GM23338 (cell line): ENCODE measurements at regions not wholly inside any gene's neighbourhood (a gene's known extent, or its start where the extent isn't known, plus 50 kb on each side); places are given as distances from the start of the nearest gene placed in this dataset.

Source experiments
- ATAC-seq: fragments of 200-7000 bp; cut with Tn5 transposase; 3 replicates; pipeline ENCODE4 v1.9.1; 2020
- DNase-seq: peaks from one replicate; pipeline ENCODE4 v3.0.0-alpha.2; 2015; ENCODE audit warnings: low spot score
- H2AFZ ChIP-seq: fragments of 200-600 bp; sonication (generic); 2 replicates; pipeline ENCODE4 v1.8.0; 2016; ENCODE audit warnings: antibody characterized with exemption, mild to moderate bottlenecking, moderate library complexity
- H3F3A ChIP-seq: fragments of 200-600 bp; sonication (generic); replicated peaks from 2 replicates; pipeline ENCODE4 v1.8.0; 2017; ENCODE audit warnings: antibody characterized with exemption, mixed run types, low read depth
- H3K27ac ChIP-seq: fragments of 200-600 bp; sonication (generic); 2 replicates; pipeline ENCODE4 v1.6.1; 2016; ENCODE audit warnings: low read depth
- H3K27me3 ChIP-seq: fragments of 200-600 bp; sonication (generic); 2 replicates; pipeline ENCODE4 v1.8.0; 2016; ENCODE audit warnings: mild to moderate bottlenecking, mixed run types, moderate library complexity; ENCODE audit not compliant: insufficient read depth
- H3K36me3 ChIP-seq: fragments of 200-600 bp; sonication (generic); 2 replicates; pipeline ENCODE4 v1.8.0; 2016; ENCODE audit warnings: mild to moderate bottlenecking; ENCODE audit not compliant: insufficient read depth
- H3K4me1 ChIP-seq: fragments of 200-600 bp; sonication (generic); 2 replicates; pipeline ENCODE4 v1.8.0; 2016; ENCODE audit warnings: mild to moderate bottlenecking, moderate library complexity; ENCODE audit not compliant: insufficient read depth
- H3K4me2 ChIP-seq: fragments of 200-600 bp; sonication (generic); 2 replicates; pipeline ENCODE4 v1.7.1; 2017; ENCODE audit warnings: mixed run types
- H3K4me3 ChIP-seq: fragments of 200-600 bp; sonication (generic); 2 replicates; pipeline ENCODE4 v1.6.1; 2016; ENCODE audit warnings: mixed run types
- H3K79me2 ChIP-seq: fragments of 200-600 bp; sonication (generic); replicated peaks from 2 replicates; pipeline ENCODE4 v1.8.0; 2017; ENCODE audit warnings: mild to moderate bottlenecking; ENCODE audit not compliant: insufficient read depth
- H3K9me2 ChIP-seq: fragments of 200-600 bp; sonication (generic); 2 replicates; pipeline ENCODE4 v1.8.0; 2017; ENCODE audit not compliant: insufficient read depth
- H4K20me1 ChIP-seq: fragments of 200-600 bp; sonication (generic); replicated peaks from 2 replicates; pipeline ENCODE4 v1.8.0; 2017; ENCODE audit warnings: mild to moderate bottlenecking; ENCODE audit not compliant: insufficient read depth
- H3K27ac Mint-ChIP-seq: 2 replicates; pipeline ENCODE4 v1.8.0; 2020; ENCODE audit warnings: inconsistent platforms, mild to moderate bottlenecking, moderate library complexity, mixed read lengths
- H3K27me3 Mint-ChIP-seq: 3 replicates; pipeline ENCODE4 v1.8.0; 2022; ENCODE audit warnings: low read depth, mild to moderate bottlenecking, moderate library complexity, mixed read lengths, inconsistent platforms; ENCODE audit not compliant: insufficient read depth, poor library complexity
- H3K36me3 Mint-ChIP-seq: 3 replicates; pipeline ENCODE4 v1.8.0; 2021; ENCODE audit warnings: low read depth, mild to moderate bottlenecking, inconsistent platforms, moderate library complexity, mixed read lengths
- H3K4me1 Mint-ChIP-seq: 3 replicates; pipeline ENCODE4 v1.8.0; 2020; ENCODE audit warnings: mild to moderate bottlenecking, inconsistent platforms, mixed read lengths
- H3K4me3 Mint-ChIP-seq: 3 replicates; pipeline ENCODE4 v1.8.0; 2021; ENCODE audit warnings: moderate library complexity, mild to moderate bottlenecking, inconsistent platforms, mixed read lengths
- H3K9me3 Mint-ChIP-seq: 3 replicates; pipeline ENCODE4 v1.8.0; 2020; ENCODE audit warnings: moderate library complexity, mild to moderate bottlenecking, inconsistent platforms, mixed read lengths
- CREB1 ChIP-seq: fragments of 250-450 bp; sonication (Bioruptor Pico); IDR thresholded peaks from 2 replicates; pipeline ENCODE4 v1.5.0; 2020; ENCODE audit warnings: low read depth, mild to moderate bottlenecking, moderate library complexity
- EZH2 ChIP-seq: fragments of 200-600 bp; sonication (generic); IDR thresholded peaks from one replicate; pipeline ENCODE4 v1.8.0; 2017; ENCODE audit warnings: antibody characterized with exemption, mild to moderate bottlenecking, low read depth; ENCODE audit not compliant: unreplicated experiment
- EZH2phosphoT487 ChIP-seq: fragments of 200-600 bp; sonication (generic); IDR thresholded peaks from one replicate; pipeline ENCODE4 v1.8.1; 2018; ENCODE audit warnings: antibody characterized with exemption; ENCODE audit not compliant: unreplicated experiment
- JUNB ChIP-seq: IDR thresholded peaks from one replicate; pipeline ENCODE4 v1.6.1; 2016; ENCODE audit warnings: antibody characterized with exemption; ENCODE audit not compliant: unreplicated experiment
- NANOG ChIP-seq: IDR thresholded peaks from 2 replicates; pipeline ENCODE4 v1.6.1; 2016; ENCODE audit warnings: antibody characterized with exemption, borderline replicate concordance
- POLR2AphosphoS5 ChIP-seq: IDR thresholded peaks from 2 replicates; pipeline ENCODE4 v1.6.1; 2016; ENCODE audit warnings: antibody characterized with exemption, low read depth
- STAT1 ChIP-seq: IDR thresholded peaks from one replicate; pipeline ENCODE4 v1.6.1; 2016; ENCODE audit warnings: antibody characterized with exemption; ENCODE audit not compliant: unreplicated experiment
- ZNF114 ChIP-seq: fragments of 250-450 bp; sonication (Bioruptor Pico); IDR thresholded peaks from 2 replicates; pipeline ENCODE4 v1.5.0; 2020; ENCODE audit warnings: mild to moderate bottlenecking, moderate library complexity
- ZNF331 ChIP-seq: fragments of 250-450 bp; sonication (Bioruptor Pico); IDR thresholded peaks from 2 replicates; pipeline ENCODE4 v1.5.0; 2020; ENCODE audit warnings: low read depth, mild to moderate bottlenecking, moderate library complexity
- TF ChIP-seq, protein P1 (sequence below): fragments of 250-450 bp; sonication (Bioruptor Pico); IDR thresholded peaks from 2 replicates; pipeline ENCODE4 v1.5.0; 2020; ENCODE audit warnings: mild to moderate bottlenecking, moderate library complexity
- TF ChIP-seq, protein P2 (sequence below): IDR thresholded peaks from one replicate; pipeline ENCODE4 v1.6.1; 2018; ENCODE audit warnings: antibody characterized with exemption; ENCODE audit not compliant: unreplicated experiment
- TF ChIP-seq, protein P3 (sequence below), 2 experiments: fragments of 200-600 bp in 1 of 2; sonication (generic) in 1 of 2; conservative IDR thresholded peaks; 2 replicates each; pipeline versions ENCODE4 v1.5.1 to v1.6.1; 2016 to 2017; ENCODE audit warnings: antibody characterized with exemption in 2 of 2, low read depth in 2 of 2, mild to moderate bottlenecking in 2 of 2, moderate library complexity in 1 of 2
- TF ChIP-seq, protein P4 (sequence below): IDR thresholded peaks from 2 replicates; pipeline ENCODE4 v1.6.1; 2016; ENCODE audit warnings: antibody characterized with exemption

DNA sequence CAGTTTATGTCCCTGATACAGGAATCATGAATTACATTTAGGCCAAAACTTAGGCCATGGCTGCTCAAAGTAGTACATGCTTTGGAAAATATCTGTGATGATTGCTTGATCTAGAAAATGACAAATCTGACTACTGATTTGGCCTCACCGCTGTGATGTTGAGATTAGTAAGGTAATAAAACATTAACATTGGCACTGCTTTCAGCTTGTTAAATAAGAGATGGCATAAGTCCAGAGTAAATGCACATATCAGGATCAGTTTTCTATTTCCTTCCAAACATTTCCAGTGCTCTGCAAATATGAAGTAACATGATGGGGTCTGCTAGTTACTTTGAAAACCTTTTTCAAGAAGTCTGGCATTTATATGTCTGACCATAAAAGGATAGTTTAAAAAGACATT, 687.3 kb upstream of the ACTRT1 start:
- TF ChIP-seq CREB1 (CRISPR knock-in tag) (no peak), POLR2AphosphoS5 (no peak), EZH2phosphoT487 (no peak), ZNF331 (CRISPR knock-in tag) (no peak), JUNB (no peak), STAT1 (no peak), NANOG (no peak), ZNF114 (CRISPR knock-in tag) (no peak), EZH2 (no peak)
- TF ChIP-seq, protein P1, sequence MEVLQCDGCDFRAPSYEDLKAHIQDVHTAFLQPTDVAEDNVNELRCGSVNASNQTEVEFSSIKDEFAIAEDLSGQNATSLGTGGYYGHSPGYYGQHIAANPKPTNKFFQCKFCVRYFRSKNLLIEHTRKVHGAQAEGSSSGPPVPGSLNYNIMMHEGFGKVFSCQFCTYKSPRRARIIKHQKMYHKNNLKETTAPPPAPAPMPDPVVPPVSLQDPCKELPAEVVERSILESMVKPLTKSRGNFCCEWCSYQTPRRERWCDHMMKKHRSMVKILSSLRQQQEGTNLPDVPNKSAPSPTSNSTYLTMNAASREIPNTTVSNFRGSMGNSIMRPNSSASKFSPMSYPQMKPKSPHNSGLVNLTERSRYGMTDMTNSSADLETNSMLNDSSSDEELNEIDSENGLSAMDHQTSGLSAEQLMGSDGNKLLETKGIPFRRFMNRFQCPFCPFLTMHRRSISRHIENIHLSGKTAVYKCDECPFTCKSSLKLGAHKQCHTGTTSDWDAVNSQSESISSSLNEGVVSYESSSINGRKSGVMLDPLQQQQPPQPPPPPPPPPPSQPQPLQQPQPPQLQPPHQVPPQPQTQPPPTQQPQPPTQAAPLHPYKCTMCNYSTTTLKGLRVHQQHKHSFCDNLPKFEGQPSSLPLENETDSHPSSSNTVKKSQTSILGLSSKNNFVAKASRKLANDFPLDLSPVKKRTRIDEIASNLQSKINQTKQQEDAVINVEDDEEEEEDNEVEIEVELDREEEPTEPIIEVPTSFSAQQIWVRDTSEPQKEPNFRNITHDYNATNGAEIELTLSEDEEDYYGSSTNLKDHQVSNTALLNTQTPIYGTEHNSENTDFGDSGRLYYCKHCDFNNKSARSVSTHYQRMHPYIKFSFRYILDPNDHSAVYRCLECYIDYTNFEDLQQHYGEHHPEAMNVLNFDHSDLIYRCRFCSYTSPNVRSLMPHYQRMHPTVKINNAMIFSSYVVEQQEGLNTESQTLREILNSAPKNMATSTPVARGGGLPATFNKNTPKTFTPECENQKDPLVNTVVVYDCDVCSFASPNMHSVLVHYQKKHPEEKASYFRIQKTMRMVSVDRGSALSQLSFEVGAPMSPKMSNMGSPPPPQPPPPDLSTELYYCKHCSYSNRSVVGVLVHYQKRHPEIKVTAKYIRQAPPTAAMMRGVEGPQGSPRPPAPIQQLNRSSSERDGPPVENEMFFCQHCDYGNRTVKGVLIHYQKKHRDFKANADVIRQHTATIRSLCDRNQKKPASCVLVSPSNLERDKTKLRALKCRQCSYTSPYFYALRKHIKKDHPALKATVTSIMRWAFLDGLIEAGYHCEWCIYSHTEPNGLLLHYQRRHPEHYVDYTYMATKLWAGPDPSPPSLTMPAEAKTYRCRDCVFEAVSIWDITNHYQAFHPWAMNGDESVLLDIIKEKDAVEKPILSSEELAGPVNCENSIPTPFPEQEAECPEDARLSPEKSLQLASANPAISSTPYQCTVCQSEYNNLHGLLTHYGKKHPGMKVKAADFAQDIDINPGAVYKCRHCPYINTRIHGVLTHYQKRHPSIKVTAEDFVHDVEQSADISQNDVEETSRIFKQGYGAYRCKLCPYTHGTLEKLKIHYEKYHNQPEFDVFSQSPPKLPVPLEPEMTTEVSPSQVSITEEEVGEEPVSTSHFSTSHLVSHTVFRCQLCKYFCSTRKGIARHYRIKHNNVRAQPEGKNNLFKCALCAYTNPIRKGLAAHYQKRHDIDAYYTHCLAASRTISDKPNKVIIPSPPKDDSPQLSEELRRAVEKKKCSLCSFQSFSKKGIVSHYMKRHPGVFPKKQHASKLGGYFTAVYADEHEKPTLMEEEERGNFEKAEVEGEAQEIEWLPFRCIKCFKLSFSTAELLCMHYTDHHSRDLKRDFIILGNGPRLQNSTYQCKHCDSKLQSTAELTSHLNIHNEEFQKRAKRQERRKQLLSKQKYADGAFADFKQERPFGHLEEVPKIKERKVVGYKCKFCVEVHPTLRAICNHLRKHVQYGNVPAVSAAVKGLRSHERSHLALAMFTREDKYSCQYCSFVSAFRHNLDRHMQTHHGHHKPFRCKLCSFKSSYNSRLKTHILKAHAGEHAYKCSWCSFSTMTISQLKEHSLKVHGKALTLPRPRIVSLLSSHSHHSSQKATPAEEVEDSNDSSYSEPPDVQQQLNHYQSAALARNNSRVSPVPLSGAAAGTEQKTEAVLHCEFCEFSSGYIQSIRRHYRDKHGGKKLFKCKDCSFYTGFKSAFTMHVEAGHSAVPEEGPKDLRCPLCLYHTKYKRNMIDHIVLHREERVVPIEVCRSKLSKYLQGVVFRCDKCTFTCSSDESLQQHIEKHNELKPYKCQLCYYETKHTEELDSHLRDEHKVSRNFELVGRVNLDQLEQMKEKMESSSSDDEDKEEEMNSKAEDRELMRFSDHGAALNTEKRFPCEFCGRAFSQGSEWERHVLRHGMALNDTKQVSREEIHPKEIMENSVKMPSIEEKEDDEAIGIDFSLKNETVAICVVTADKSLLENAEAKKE, result no peak
- TF ChIP-seq, protein P2, sequence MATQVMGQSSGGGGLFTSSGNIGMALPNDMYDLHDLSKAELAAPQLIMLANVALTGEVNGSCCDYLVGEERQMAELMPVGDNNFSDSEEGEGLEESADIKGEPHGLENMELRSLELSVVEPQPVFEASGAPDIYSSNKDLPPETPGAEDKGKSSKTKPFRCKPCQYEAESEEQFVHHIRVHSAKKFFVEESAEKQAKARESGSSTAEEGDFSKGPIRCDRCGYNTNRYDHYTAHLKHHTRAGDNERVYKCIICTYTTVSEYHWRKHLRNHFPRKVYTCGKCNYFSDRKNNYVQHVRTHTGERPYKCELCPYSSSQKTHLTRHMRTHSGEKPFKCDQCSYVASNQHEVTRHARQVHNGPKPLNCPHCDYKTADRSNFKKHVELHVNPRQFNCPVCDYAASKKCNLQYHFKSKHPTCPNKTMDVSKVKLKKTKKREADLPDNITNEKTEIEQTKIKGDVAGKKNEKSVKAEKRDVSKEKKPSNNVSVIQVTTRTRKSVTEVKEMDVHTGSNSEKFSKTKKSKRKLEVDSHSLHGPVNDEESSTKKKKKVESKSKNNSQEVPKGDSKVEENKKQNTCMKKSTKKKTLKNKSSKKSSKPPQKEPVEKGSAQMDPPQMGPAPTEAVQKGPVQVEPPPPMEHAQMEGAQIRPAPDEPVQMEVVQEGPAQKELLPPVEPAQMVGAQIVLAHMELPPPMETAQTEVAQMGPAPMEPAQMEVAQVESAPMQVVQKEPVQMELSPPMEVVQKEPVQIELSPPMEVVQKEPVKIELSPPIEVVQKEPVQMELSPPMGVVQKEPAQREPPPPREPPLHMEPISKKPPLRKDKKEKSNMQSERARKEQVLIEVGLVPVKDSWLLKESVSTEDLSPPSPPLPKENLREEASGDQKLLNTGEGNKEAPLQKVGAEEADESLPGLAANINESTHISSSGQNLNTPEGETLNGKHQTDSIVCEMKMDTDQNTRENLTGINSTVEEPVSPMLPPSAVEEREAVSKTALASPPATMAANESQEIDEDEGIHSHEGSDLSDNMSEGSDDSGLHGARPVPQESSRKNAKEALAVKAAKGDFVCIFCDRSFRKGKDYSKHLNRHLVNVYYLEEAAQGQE, result no peak
- TF ChIP-seq, protein P3, sequence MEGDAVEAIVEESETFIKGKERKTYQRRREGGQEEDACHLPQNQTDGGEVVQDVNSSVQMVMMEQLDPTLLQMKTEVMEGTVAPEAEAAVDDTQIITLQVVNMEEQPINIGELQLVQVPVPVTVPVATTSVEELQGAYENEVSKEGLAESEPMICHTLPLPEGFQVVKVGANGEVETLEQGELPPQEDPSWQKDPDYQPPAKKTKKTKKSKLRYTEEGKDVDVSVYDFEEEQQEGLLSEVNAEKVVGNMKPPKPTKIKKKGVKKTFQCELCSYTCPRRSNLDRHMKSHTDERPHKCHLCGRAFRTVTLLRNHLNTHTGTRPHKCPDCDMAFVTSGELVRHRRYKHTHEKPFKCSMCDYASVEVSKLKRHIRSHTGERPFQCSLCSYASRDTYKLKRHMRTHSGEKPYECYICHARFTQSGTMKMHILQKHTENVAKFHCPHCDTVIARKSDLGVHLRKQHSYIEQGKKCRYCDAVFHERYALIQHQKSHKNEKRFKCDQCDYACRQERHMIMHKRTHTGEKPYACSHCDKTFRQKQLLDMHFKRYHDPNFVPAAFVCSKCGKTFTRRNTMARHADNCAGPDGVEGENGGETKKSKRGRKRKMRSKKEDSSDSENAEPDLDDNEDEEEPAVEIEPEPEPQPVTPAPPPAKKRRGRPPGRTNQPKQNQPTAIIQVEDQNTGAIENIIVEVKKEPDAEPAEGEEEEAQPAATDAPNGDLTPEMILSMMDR (conservative IDR thresholded peaks at IDR 0.05; ENCODE audit: low read depth in 2 of 2), result no peak
- TF ChIP-seq, protein P4, sequence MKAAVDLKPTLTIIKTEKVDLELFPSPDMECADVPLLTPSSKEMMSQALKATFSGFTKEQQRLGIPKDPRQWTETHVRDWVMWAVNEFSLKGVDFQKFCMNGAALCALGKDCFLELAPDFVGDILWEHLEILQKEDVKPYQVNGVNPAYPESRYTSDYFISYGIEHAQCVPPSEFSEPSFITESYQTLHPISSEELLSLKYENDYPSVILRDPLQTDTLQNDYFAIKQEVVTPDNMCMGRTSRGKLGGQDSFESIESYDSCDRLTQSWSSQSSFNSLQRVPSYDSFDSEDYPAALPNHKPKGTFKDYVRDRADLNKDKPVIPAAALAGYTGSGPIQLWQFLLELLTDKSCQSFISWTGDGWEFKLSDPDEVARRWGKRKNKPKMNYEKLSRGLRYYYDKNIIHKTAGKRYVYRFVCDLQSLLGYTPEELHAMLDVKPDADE, result no peak
- Mint-ChIP-seq H3K4me3 (no peak overlapping the region), H3K4me1 (no peaks in the 10 kb centered on the region), H3K9me3 (no peaks in the 10 kb centered on the region; the same call in 2 of the 3 replicates), H3K36me3 (no peaks in the 10 kb centered on the region), H3K27me3 (no peaks in the 10 kb centered on the region), H3K27ac (no peak overlapping the region)
- Histone ChIP-seq H3K4me2 (no peak overlapping the region), H3K4me3 (no peak overlapping the region), H4K20me1 (no peaks in the 10 kb centered on the region), H3K9me2 (no peaks in the 10 kb centered on the region), H3K27ac (no peak overlapping the region), H3F3A (no peaks in the 10 kb centered on the region), H3K36me3 (no peaks in the 10 kb centered on the region), H2AFZ (no peak overlapping the region), H3K4me1 (no peaks in the 10 kb centered on the region), H3K79me2 (no peaks in the 10 kb centered on the region), H3K27me3 (no peaks in the 10 kb centered on the region)
- ATAC-seq, result no peak
- DNase-seq, result no peak
